ENCODE measurements at regions not wholly inside any gene's neighbourhood (a gene's known extent, or its start where the extent isn't known, plus 50 kb on each side); places are given as distances from the start of the nearest gene placed in this dataset.

DNA sequence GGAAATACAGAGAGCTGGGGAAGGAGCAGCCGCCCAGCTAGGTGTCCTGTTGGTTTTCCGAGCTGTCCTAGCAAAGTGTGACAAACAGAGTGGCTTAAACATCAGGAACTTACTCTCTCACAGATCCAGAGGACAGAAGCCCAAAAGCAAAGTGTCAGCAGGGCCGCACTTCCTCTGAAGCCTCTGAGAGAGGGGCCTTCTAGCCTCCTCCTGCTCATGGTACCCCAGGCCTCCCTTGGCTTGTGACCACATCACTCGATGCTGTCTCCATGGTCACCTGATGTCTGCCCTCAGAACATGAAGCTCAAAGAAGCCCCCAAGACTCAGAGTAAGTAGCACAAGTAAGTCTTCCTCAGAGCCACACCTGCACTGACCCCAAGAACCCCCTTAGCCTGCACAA lies 650.5 kb upstream of the ID2 start:
- TF ChIP-seq, protein P1, sequence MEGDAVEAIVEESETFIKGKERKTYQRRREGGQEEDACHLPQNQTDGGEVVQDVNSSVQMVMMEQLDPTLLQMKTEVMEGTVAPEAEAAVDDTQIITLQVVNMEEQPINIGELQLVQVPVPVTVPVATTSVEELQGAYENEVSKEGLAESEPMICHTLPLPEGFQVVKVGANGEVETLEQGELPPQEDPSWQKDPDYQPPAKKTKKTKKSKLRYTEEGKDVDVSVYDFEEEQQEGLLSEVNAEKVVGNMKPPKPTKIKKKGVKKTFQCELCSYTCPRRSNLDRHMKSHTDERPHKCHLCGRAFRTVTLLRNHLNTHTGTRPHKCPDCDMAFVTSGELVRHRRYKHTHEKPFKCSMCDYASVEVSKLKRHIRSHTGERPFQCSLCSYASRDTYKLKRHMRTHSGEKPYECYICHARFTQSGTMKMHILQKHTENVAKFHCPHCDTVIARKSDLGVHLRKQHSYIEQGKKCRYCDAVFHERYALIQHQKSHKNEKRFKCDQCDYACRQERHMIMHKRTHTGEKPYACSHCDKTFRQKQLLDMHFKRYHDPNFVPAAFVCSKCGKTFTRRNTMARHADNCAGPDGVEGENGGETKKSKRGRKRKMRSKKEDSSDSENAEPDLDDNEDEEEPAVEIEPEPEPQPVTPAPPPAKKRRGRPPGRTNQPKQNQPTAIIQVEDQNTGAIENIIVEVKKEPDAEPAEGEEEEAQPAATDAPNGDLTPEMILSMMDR (IDR thresholded peaks at IDR 0.05 in 4 of 5, conservative IDR thresholded peaks at IDR 0.05 in 1 of 5), result no peak
- no peak for TF ChIP-seq POLR2A (IDR thresholded peaks at IDR 0.05)
